Middle frontal gyrus (tissue), 1 donor: ENCODE measurements at regions not wholly inside any gene's neighbourhood (a gene's known extent, or its start where the extent isn't known, plus 50 kb on each side); places are given as distances from the start of the nearest gene placed in this dataset.
"Not testable (repeated sequence)": the region's sequence is repeated elsewhere in the genome, so short reads cannot be mapped to it uniquely, and the experiment has no call there.

ENCODE experiments used
- DNase-seq: peaks from one replicate; pipeline ENCODE4 v3.0.0-alpha.2; 2015; ENCODE audit warnings: low spot score; ENCODE audit errors: extremely low spot score

DNA sequence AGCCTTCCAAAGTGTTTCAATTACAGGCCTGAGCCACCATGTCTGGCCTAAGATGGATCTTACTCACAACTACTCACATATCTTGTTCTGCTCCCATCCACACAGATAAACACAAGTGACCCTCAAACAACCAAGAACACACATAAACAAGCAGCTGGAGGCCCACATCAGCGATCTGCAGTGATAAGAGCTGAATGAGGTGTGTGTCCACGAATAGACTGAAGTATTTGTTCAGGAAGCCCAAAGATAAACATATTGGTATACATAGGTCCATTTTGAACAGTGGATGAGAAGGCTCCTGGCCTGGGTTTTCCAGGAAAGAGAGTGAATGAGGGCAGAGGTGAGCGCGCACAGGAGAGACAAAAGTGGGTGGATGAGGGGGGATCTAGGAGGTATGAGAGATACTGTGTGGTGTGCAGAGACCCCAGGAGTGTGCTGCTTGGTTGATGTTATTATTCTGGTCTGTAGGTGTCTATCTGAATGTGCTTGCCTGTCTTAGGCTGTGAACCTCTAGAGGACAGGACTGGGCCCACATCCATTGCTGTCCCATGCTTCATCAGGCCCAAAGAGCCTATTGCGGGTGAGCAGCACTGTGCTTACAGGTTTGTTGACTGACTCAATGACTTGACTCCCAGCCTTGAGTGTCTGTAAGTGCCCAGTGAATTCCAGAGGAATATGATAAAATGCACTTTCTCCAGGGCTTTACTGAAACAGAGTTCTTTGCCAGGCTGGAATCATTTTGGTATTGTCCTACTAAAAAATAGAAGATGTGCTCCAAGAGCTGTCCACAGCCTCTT, 79.9 kb upstream of the ATP1A1 start:
- DNase-seq, result no peak

DNA sequence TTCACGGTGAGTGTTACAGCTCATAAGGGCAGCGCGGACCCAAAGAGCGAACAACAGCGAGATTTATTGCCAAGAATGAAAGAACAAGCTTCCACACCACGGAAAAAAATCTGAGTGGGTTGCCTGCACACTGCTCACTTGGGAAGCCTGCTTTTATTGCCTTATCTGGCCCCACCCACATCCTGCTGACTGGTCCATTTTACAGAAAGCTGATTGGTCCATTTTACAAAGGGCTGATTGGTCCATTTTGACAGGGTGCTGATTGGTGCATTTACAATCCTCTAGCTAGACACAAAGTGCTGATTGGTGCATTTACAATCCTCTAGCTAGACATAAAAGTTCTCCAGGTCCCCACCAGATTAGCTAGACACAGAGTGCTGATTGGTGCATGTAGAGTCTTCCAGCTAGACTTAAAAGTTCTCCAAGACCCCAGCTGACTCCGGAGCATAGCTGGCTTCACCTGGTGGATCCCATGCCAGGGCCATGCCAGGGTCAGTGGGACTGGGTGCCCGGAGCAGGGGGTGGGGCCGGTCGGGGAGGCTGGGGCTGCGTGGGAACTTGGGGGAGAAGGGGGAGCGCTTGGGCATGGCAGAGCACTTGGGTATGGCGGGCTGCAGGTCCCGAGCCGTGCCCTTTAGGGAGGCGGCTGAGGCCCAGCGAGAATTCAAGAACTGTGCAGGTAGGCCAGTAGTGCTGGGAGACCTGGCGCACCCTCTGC, 75.4 kb upstream of the ATP1A1 start:
- no peak for DNase-seq

DNA sequence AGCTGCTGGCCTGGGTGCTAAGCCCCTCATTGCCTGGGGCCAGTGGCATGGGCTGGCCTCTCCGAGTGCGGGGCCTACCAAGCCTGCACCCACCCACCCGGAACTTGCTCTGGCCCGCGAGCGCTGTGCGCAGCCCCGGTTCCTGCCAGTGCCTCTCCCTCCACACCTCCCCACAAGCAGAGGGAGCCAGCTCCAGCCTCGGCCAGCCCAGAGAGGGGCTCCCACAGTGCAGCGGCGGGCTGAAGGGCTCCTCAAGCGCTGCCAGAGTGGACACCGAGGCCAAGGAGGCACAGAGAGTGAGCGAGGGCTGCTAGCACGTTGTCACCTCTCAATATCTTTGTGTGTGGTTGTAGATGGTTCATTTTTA, 74.8 kb upstream of the ATP1A1 start:
- DNase-seq, result not testable (repeated sequence)

DNA sequence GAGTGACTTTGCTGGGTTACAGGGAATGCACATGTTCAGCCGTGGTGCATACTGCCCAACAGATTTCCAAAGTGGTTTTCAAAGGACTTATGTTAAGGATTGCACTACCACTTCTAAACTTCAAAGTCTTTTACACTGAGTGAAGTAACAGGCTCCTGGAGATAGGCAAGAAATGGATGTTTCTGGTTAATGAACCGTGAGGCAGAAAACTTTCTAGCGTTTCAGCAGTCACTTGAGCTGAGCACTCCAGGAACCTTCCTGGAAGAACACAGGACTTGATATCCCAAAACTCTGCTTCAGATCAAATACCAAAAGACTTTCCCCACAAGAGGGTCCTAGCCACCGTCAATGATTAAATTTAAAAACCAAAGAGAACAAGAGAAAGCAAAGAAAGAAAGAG, 74.3 kb upstream of the ATP1A1 start:
- no peak for DNase-seq

DNA sequence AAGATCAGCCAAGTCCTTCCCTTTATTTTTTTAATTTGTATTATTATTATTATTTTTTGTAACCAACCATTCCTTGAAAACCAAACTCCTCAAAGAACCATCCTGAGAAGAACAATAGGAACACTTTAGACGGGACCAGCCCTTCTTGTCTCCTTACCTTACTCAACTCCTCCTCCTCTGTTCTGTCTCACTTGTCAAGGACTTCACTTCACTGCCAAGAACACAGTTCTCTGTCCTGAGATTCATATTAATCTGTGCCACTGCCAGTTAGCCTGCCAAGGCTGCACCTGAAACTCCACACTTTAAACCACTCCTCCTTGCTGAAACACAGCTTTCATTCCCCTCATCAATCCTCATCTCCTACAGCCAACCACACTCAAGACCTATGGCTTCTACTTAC, 73.8 kb upstream of the ATP1A1 start:
- no peak for DNase-seq

DNA sequence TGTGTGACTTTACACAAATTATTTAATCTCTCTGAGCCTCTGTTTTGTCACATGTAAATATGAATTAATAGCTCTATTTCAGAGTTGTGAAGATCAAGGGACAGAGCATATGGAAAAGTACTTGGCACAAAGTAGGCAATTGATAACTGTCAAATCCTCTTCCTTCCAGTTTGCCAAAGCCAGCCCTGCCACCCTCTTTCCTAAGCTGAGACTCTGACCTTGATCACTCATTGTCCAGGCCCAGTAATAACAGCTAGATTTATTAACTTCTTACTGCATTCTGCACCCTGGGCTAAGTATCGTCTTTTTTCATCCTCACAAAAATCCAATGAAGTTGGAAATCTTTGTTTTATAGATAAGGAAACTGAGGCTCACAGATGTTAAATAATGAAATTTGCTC, 70.8 kb upstream of the ATP1A1 start:
- DNase-seq, result no peak

DNA sequence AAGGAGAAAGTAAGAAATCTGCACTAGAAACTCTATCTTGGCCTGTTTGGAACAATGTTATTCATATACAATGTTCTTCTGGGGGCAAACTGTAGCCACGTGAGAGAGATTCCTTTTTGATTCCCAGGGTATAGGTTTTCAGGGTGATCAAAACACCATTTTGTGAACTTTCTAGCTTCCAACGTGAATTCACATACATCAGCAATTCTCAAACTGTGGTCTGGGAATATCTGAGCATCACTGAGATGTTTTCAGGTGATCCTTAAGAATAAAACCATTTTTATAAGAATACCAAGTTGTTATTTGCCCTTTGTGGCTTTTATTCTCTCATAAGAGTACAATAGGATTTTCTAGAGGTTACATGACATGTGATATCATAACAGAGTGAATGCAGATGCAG, 66.9 kb upstream of the ATP1A1 start:
- DNase-seq, result no peak

DNA sequence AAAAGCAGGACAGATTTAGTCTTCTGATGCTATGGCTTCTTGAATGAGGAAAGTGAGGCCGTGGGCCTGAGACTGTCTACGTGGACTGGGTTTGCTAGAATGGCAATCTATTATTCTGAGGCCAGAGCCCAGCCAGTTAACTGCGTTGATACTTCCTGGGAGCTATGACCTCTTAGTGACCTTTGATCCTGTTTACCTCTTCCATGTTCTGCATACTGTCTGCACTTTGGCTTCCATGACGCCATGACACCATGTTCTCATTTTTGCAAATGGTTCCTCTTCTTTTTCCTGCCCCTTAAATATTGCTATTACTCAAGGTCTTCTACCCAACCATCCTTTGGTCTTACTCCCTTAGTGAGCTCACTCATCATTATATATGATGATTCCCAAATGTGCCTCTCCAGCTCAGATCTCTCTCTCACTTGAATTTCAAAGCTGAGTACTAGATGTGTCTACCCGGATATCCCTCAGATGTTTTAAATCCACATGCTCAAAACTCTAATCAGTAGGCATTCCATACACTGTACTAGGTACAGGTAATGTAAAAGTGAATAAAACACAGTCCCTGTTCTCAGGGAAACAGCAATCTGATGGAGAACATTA, 66.1 kb upstream of the ATP1A1 start:
- DNase-seq, result no peak

DNA sequence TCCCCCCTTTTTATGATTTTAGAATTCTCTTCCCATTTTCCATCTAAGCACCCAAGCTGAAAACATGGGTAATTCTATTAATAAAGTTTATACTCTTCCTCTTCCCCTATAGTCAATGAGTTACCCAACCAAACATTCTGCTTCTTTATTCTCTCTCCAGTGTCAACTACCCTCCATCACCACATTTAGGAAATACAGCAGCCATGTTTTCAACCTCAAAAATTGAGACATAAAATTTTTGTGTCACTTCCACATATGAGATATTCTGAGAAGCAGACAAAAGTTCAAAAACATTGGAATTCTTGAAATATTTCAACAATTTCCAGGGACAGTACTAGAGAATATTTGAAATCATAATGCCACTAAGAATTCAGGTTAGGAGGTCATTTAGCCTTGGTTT, 64.8 kb upstream of the ATP1A1 start:
- DNase-seq, result no peak

DNA sequence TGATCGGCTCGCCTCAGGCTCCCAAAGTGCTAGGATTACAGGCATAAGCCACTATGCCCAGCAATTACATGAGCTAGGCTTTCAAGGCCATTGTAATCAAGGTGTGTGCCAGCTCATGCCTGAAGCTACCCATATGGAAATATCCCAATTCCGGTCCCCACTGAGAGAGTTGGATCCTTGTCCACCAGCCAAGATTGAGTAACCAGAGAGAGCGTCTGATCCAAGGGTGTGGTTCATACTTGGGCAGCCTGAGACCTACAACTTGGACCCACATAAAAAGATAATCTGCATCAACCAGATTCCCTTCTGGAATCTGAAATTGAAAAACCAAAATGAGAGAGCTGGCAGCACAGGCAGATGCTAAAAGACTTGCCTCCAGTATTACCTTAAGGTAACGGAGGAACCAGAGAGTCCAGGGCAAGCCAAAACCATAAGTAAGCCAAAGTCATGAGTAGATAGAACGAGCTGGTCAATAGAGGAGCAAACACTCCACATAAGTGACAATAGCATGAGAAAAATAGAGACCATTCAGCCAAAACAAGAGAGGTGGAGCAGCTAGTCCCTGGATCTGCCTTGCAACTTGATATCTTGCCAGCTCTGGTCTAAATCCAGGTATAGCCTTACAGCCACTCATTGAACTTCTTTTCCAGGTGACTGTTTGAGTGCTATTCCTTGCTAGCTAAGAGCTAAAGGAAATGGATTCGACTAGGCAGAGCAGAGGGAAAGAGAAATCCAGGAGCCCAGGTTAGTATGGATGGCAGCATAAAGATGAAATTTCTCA, 63.8 kb upstream of the ATP1A1 start:
- no peak for DNase-seq

DNA sequence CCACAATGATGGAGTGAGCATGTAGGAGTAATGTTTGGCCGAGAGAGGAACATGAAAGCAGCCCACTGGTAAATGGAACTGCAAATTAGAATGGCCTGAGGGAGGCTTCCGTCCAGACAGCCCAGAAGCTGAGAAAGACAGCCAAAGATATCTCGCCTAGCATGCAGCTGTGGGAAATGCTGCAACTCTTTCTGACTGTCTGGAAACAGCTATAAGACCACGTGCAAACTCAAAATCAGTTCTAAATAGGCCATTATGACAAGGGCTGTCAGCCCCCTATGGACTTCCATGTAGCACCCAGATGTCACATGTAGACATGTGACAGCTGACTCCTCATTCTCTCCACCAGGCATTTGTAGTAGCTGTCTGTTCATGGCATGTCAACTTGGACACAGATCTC, 62.9 kb upstream of the ATP1A1 start:
- DNase-seq, result no peak

DNA sequence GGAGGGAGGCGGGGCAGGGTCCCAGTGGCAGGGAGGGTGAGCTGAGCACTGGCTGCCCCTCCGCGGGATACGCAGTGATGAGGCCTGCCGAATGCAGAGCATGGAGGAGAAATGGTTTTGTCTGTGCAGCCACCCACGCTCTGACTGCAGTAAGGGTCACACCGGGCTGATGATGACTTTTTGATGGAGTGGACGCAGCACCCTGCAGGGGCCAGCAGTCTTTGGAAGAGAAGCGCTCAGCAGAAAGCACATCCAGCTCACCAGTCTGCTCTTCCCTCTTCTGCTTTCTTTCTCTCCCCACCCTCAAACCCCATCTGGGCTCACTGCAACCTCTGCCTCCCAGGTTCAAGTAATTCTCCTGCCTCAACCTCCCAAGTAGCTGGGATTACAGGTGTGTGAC, 61.9 kb upstream of the ATP1A1 start:
- no peak for DNase-seq

DNA sequence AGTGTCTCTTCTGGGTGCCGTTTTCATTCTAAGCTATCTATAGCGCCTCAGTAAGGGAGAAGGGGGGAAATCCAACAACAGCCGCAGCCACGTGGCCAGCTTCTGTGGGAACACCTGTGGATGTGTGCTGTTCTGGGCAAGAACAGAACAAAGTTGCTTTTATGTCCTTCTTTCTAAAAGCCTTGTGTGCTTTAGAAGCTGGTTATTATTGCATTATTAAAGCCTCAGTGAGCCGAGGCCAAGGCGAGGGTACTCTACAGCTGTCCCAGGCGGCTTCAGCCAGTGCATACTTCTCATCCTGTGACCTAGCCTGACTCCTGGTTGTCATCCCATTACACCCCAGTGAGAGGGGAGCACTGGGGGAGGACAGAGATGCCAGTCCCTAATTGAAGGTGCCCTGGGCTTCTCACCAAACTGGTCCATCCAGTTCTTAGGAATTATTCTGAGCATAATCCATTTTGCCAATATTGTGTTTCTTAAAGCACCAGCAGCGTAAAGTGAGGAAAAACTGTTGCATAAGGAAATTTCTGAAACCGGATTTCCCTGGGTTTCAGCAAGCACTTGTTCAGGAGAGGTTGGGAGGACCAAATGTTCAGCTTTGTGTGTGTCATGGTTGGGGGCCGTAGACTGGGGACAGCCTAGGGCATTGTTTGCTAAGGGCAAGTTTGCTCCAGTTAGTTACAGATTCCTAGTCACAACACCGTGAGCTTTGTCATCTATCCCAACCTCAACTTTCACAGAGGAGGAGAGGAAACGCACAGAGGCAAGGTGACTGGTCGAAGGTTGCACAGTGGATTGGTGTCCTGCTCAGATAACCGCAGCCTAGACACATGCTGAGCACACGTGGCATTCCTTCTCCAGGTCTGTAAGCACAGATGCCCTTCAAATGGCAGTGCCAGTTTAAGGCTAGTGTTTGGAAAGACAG, 61.0 kb upstream of the ATP1A1 start:
- DNase-seq, result no peak

DNA sequence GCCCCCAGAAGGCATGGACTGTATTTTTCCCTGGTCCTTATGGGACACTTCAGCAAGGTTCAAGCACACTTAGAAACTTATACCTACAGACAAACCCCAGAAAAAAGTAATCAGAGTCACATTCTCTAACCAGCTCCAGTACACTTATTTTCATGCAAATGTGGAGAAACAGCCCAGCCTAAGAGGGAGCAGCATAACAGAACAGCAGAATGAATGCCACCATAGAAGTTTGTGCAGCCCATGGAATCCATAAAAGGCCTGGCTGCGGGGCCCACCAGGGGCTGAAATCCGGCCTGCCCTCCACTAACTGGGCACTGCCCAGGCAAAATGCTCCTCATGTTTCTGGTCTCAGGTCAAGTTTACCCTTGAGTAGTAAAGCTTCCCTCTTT, 60.4 kb upstream of the ATP1A1 start:
- DNase-seq, result no peak

DNA sequence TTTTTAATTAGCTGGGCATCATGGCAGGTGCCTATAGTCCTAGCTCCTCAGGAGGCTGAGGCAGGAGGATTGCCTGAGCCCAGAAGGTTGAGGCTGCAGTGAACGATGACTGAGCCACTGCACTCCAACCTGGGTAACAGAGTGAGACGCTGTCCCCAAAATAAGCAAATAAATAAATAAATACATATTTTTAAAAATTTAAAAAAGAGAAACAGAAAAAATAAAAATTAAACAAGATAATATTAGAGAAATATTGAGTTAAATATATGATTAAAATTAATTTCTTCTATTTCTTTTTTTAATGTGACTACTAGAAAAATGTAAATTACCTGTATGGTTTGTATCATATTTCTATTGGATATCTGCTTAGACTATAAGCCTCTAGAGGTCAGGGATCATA, 59.3 kb upstream of the ATP1A1 start:
- DNase-seq, result no peak

DNA sequence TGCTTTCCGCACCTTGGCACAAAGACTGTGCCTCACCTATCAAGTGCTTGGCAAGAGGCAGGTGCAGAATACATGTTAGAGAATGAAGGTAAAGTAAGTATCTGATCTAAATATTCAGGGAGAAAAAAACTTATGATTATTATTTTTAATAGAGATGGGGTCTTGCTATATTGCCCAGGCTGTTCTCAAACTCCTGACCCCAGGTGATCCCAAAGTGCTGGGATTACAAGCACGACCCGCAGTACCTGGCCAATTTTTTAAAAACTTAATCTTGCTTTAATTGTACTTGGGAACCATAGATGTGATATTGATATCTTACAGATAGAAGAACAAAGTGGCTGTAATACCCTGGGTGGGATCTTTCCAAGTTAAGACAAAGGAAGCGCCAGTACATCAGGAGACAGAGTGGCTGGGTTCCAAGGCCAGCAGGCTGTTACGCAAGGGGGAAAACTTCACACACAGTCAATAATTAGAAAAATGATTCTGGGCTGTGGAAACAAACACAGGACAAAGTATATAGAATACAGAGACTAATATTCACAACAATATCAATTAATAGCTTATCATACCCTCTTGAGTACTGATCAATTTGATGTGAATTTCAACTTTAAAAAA, 58.6 kb upstream of the ATP1A1 start:
- DNase-seq, result no peak

DNA sequence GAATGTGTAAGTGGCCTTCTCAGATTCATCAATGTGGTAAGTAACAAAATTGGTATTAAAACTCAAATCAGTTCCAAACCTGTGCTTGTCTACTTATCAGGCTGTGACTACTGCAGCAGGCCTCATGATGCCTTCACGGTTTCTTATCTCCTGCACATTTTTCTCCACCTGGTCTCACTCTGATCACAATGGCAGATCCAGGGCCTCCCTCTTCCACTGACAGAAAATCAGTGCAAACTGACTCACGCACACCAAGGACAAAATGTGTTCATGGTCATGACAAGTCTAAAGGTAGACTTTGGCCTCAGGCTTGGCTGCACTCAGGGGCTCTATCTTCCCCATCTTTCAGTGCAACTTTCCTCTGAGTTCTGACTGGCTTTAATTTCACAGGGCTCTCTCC, 56.7 kb upstream of the ATP1A1 start:
- DNase-seq, result no peak

DNA sequence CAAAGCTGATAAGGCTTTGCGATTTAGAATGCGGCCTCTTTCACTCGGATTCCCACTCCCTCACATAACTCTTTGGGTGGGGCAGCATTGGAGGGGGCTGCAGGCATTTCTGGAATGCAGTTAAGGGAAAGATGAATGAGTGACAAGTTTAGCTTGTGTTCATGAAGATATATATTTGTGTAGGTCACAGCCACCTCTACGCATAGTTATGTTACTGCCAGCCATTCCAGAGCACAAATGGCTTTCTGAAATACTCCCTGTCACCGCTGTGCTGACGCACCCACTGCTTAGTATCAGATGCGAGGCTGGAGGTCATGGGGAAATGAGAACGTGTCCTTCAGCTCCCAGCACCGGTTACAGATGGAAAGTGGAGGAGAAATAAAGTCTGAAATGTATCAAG, 54.1 kb upstream of the ATP1A1 start:
- DNase-seq, result no peak

DNA sequence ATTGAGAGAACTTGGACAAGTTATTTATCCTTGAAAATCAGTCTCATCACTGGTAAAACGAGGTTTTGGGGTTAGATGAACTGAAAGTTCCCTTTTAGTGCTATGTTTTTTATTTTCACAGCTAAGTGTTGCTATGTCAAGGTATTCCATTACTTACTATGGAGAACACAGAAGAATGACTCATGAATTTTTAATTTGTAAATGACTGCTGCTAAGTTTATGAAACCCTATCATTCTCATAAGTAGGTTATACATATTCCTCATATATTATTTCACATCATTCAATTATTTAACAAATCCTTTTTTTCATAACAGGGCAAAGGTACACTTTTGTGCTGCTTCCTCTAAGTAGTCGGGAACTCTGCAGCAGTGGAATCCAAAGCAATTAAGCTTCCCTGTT, 52.2 kb upstream of the ATP1A1 start:
- DNase-seq, result no peak

DNA sequence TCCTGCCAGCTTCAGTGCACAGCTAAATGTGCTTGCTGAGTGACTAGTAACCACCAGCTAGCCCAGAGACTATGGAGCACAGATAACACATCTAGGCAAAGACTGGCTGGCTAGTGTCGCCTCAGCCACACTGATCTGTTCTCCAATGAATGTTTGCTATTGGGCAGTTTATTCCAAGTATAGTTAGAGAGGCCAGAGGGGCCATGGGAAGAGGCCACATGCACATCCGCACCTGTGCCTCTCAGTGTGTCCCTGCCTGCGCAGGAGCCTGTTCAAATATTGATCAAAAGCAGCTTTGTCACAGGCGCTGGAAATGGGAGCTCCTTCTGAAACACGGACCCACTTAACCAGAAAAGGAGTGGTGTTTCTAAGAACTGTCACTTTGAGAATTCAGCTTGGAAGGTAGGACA, 51.3 kb upstream of the ATP1A1 start:
- DNase-seq, result no peak
